GM18505 (cell line): ENCODE measurements at regions not wholly inside any gene's neighbourhood (a gene's known extent, or its start where the extent isn't known, plus 50 kb on each side); places are given as distances from the start of the nearest gene placed in this dataset.
"Not testable (repeated sequence)": the region's sequence is repeated elsewhere in the genome, so short reads cannot be mapped to it uniquely, and the experiment has no call there.

ENCODE experiments used
- ATAC-seq: cut with Tn5 transposase; IDR thresholded peaks from one replicate; pipeline ENCODE4 v1.9.1; 2021; ENCODE audit not compliant: unreplicated experiment
- POLR2A ChIP-seq: IDR thresholded peaks from 4 replicates; pipeline ENCODE4 v1.6.1; 2011; ENCODE audit warnings: borderline replicate concordance; ENCODE audit not compliant: insufficient read depth, insufficient read length; ENCODE audit errors: extremely low read depth

GRCh38 chr7:116399819-116400218 is 99.7 kb upstream of the CAV2 start:
- TF ChIP-seq POLR2A = no peak
- ATAC-seq = no peak

DNA sequence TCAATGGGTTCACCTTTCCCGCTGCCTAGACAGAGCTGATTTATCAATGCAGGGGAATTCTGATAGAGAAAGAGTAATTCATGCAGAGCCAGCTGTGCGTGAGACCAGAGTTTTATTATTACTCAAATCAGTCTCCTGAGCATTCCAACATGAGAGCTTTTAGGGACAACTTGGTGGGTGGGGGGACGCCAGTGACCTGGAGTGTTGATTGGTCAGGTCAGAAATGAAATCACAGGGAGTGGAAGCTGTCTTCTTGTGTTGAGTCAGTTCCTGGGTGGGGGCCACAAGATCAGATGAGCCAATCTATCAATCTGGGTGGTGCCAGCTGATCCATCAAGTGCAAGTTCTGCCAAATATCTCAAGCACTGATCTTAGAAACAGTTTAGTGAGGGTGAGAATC is 99.0 kb upstream of the CAV2 start:
- TF ChIP-seq POLR2A = no peak
- ATAC-seq = no peak

GRCh38 chr7:116401711-116402110 is 97.8 kb upstream of the CAV2 start:
- ATAC-seq = no peak
- TF ChIP-seq POLR2A = no peak

GRCh38 chr7:116403265-116403664 is 96.3 kb upstream of the CAV2 start:
- TF ChIP-seq POLR2A = no peak
- no peak for ATAC-seq

- TF ChIP-seq POLR2A = no peak
- no peak for ATAC-seq
Measured at GRCh38 chr7:116404389-116404788, 95.1 kb upstream of the CAV2 start.

GRCh38 chr7:116405810-116406209 is 93.7 kb upstream of the CAV2 start:
- ATAC-seq = no peak
- TF ChIP-seq POLR2A = no peak

DNA sequence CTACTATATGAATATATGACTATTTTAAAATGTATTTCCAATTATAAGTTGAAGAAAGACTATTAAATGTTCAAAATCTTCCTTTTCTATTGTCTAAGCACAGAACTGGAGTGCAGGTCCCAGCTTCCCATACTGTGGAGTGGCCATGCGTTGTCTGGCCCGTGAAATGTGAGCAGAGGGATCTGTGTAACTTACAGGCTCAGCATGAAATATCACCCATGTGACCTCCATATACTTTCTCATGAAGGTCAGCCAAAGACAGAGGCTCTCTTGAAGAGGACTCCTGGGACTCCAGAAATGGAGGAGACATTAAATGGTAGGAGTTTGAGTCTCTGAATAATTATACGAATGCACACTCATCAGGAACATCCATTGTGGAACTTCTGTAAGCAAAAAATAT is 92.4 kb upstream of the CAV2 start:
- TF ChIP-seq POLR2A = no peak
- no peak for ATAC-seq

DNA sequence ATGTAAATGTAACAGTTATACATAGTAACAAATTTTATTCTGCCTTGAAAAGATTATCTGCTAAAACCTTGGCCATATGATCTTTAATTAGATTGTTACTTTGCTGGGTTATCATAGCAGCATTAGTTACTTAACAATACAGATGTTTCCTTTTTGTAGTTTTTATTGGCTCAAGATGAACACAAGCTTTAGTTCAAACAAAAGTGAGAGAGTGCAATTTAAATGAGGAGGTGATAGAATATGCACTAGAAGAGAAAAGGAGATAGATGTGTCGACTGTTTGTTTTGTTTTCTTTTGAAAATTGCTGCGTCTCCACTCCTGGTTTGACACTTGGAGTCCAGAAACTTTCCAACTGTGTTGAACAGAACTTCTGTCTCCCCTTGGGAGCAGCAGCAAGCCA is 91.4 kb upstream of the CAV2 start:
- no peak for TF ChIP-seq POLR2A
- no peak for ATAC-seq

GRCh38 chr7:116408831-116409453 is 90.6 kb upstream of the CAV2 start:
- ATAC-seq = not testable (repeated sequence)

GRCh38 chr7:116410694-116411093 is 88.8 kb upstream of the CAV2 start:
- not testable (repeated sequence) for ATAC-seq

DNA sequence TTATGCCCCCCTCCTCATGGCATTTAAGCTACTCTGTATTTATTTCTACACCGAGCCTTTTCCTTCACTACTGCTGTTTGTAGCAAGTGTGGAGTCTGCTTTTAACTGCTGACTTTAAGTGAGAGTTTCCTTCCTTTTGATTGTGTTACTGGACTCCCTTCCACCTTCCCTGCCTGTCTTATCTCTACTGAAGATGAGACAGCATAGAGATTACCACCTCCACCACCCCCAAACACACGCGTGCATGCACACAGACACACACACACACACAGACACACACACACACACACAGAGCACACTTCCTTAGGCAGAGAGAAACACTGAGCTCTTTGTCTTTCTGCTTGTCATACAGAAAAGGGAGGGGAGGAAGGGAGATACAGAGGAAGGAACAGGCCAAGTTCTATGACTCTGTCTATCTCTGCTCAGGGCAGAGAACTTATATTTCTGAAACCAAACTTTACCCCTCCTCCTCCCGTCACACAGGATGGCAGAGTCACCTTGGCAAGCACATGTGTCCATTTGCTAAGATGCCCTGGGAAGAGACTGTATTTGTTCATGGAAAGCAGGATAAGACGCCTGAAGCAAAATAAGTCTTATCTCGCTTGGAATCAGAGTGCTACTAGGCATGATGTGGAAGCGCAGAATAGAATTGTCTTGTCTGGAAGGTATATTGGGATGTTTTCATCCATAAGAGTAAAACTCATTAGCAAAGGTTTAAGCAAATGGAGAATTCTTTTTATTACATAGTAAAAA is 81.8 kb upstream of the CAV2 start:
- ATAC-seq = no peak
- TF ChIP-seq POLR2A = no peak

DNA sequence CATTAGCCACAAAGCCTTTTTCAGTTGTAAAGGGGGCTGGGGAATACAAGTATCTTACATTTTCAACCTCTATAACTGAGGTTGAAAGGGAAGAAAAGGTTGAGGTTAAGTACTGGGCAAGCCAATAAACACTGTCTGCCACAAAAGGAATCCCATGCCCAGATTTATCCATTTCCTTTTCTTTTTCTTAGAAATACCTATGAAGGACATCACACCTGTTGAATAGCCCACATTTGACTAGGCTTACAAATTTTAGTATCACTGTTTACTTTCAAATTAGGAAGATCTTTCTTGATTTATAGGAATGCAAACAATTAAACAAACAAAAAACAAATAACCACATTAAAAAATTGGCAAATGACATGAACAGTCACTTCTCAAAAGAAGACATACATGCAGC is 81.0 kb upstream of the CAV2 start:
- no peak for ATAC-seq
- no peak for TF ChIP-seq POLR2A

DNA sequence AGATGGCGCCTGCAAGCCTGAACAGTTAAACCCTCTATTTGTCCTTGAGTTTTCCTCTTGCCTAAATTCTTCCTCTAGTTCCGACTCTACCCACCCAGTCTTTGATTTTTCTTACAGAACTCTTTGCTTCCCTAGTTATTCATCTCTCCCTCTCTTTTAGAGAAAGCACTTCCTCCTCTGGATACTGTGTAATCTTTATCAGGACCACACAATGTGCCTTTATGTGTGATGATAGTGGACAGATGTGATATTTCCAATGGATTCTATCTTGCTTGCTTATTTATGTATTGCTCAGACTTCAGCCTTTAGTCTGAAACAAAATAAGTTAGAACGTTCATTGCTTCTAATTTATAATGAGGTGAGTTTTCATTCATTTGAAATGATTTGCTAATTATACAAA is 79.5 kb upstream of the CAV2 start:
- no peak for ATAC-seq
- no peak for TF ChIP-seq POLR2A

DNA sequence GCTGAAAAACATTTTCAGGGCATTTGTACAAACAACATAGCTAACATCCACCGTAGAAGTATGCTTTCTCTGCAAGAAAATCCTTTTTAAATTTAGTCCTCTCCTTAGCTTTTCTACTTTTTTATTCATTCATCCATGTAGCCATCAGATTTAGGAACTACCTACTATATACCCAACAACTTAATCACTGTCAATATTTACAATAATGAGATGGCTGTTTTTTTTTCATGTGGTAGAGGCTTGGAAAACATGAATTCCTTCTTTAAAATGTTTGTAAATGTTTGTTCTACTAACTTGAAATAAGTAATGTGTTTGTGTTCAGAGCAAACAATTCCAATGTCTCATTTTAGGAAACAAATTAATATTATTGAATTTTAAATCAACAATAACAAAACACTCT is 78.2 kb upstream of the CAV2 start:
- TF ChIP-seq POLR2A = no peak
- no peak for ATAC-seq

DNA sequence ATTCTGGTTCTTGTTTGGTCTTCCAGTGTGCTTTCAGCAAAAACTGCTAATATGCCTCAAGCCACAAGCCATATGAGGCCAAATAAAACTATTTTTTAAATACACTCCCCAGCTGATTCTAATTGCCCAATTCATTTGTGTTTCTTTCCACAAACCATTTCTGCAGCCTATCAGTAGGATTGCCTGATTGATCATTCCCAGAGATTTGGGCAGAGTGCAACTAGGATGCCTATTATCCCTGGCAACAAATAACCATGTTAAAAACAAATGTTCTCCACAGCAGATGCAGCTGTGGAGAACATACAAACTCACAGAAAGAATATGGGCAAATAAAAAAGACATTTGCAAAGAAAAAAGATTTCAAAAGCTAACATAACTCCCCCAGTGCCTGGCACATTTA is 76.9 kb upstream of the CAV2 start:
- TF ChIP-seq POLR2A = no peak
- no peak for ATAC-seq
